Dedifferentiated amniotic fluid mesenchymal stem cell (primary cell): ENCODE measurements at regions not wholly inside any gene's neighbourhood (a gene's known extent, or its start where the extent isn't known, plus 50 kb on each side); places are given as distances from the start of the nearest gene placed in this dataset.

Source experiments
- DNase-seq: peaks from one replicate; pipeline ENCODE4 v3.0.0-alpha.2; 2016; ENCODE audit errors: extremely low spot score

- no peak for DNase-seq
These were observed 829.9 kb upstream of the PRMT6 start for GRCh38 chr1:106226550-106226949.

- DNase-seq: no peak
These were observed 824.3 kb upstream of the PRMT6 start for GRCh38 chr1:106232128-106232527.

- no peak for DNase-seq
These were observed 823.0 kb upstream of the PRMT6 start for GRCh38 chr1:106233511-106233910.

GRCh38 chr1:106249365-106249764 lies 807.1 kb upstream of the PRMT6 start:
- no peak for DNase-seq

- DNase-seq: no peak
These were observed 806.7 kb upstream of the PRMT6 start for GRCh38 chr1:106249810-106250209.

GRCh38 chr1:106254748-106255147 lies 801.7 kb upstream of the PRMT6 start:
- no peak for DNase-seq

- no peak for DNase-seq
These were observed 789.7 kb upstream of the PRMT6 start for GRCh38 chr1:106266786-106267185.

GRCh38 chr1:106268070-106268469 lies 788.4 kb upstream of the PRMT6 start:
- no peak for DNase-seq

GRCh38 chr1:106276871-106277270 lies 779.6 kb upstream of the PRMT6 start:
- peak; percentile 36 for DNase-seq

GRCh38 chr1:106277786-106278185 lies 778.7 kb upstream of the PRMT6 start:
- DNase-seq: no peak

GRCh38 chr1:106278716-106279115 lies 777.8 kb upstream of the PRMT6 start:
- DNase-seq: no peak

GRCh38 chr1:106289265-106289928 lies 767.1 kb upstream of the PRMT6 start:
- DNase-seq: no peak

- DNase-seq: no peak
These were observed 765.5 kb upstream of the PRMT6 start for GRCh38 chr1:106290805-106291501.

- no peak for DNase-seq
These were observed 764.3 kb upstream of the PRMT6 start for GRCh38 chr1:106292130-106292529.

GRCh38 chr1:106296431-106296830 lies 760.0 kb upstream of the PRMT6 start:
- DNase-seq: no peak

GRCh38 chr1:106304106-106304505 lies 752.4 kb upstream of the PRMT6 start:
- DNase-seq: no peak

GRCh38 chr1:106319612-106320011 lies 736.9 kb upstream of the PRMT6 start:
- no peak for DNase-seq

GRCh38 chr1:106325600-106325999 lies 730.9 kb upstream of the PRMT6 start:
- DNase-seq: no peak

- no peak for DNase-seq
These were observed 712.0 kb upstream of the PRMT6 start for GRCh38 chr1:106344494-106344893.

- DNase-seq: no peak
These were observed 696.2 kb upstream of the PRMT6 start for GRCh38 chr1:106360252-106360651.

GRCh38 chr1:106366627-106367319 lies 689.7 kb upstream of the PRMT6 start:
- DNase-seq: no peak

GRCh38 chr1:106378261-106378660 lies 678.2 kb upstream of the PRMT6 start:
- no peak for DNase-seq

GRCh38 chr1:106380772-106381171 lies 675.7 kb upstream of the PRMT6 start:
- no peak for DNase-seq
